Hematopoietic multipotent progenitor cell treated with erythropoietin and hydrocortisone succinate and interleukin-3 and kit ligand, for 6 days (in vitro differentiated cells): ENCODE measurements at regions not wholly inside any gene's neighbourhood (a gene's known extent, or its start where the extent isn't known, plus 50 kb on each side); places are given as distances from the start of the nearest gene placed in this dataset.
A peak's percentile ranks its signal among the peaks of the same experiment; 100 is the strongest.
"Not testable (repeated sequence)": the region's sequence is repeated elsewhere in the genome, so short reads cannot be mapped to it uniquely, and the experiment has no call there.

Experiments
- DNase-seq: peaks from one replicate; pipeline ENCODE4 v3.0.0-alpha.2; 2015

DNA sequence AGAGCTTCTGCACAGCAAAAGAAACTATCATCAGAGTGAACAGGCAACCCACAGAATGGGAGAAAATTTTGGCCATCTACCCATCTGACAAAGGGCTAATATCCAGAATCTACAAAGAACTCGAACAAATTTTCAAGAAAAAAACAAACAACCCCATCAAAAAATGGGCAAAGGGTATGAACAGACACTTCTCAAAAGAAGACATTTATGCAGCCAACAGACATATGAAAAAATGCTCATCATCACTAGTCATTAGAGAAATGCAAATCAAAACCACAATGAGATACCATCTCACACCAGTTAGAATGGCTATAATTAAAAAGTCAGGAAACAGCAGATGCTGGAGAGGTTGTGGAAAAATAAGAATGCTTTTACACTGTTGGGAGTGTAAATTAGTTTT lies 340.6 kb downstream of the TFAP2B start:
- DNase-seq = not testable (repeated sequence)

GRCh38 chr6:51161752-51162151 lies 343.1 kb downstream of the TFAP2B start:
- no peak for DNase-seq

- no peak for DNase-seq
These were observed 345.3 kb downstream of the TFAP2B start for GRCh38 chr6:51163843-51164529.

DNA sequence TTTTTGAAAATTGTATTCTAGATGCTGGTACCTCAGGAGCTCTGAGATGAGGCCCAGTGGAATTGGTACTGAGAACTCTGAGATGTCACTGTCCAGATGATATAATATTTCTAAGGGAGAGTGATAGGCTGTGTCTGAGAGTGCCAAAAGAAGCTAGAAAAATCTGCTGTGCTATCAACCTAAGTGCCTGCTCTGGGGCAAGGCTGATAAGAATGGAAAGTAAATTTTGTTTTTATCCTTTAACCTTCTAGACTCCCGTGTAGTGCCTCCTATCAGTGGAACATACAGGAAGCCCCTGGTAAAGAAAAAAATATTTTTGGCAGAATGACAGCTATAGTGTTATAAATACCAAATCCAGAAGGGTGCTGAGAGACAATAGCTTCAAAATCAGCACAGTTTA lies 348.2 kb downstream of the TFAP2B start:
- peak; percentile 3 for DNase-seq

DNA sequence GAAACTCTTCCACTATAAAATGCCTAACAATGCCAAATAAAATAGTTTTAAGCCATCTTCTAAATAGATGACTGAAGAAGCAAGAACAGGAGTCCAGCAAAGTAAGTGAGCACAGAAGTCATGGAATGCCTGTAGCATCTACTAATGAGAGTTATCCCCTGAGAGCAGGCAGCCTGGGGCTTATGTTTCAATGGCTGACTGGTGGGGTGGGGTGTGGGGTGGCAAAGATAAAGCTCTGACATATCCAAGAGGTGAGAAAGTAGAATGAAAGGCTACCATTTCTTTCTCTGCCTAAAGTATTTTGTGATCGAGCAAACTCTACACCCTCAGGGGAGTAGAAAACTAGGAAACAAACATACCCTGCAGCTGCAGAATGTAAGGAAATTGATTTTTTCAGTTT lies 348.8 kb downstream of the TFAP2B start:
- DNase-seq = no peak

GRCh38 chr6:51182827-51183226 lies 364.2 kb downstream of the TFAP2B start:
- DNase-seq = no peak

- no peak for DNase-seq
These were observed 365.4 kb downstream of the TFAP2B start for GRCh38 chr6:51184046-51184445.

GRCh38 chr6:51193163-51193562 lies 374.5 kb downstream of the TFAP2B start:
- DNase-seq = not testable (repeated sequence)

DNA sequence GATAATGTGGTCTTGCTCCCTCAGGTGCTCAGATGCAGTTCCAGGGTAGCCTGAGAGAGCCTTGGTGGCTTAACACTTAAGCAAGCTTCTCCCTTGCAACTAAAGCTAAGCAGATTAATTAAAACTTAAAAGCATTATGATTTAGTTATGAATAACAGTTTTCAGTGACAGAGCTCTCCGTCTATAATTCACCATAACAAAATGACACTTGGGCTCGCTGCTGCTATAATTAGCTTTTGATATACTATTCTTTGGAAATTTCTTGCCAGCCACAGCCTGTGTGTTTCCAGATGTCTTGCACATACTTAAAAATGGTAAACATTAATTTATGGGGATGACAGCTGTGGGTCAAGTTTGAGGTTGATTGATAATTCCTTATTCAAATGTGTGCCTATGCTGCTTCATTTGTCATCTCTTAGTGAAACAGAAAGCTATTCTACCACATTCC lies 380.5 kb downstream of the TFAP2B start:
- DNase-seq = no peak

DNA sequence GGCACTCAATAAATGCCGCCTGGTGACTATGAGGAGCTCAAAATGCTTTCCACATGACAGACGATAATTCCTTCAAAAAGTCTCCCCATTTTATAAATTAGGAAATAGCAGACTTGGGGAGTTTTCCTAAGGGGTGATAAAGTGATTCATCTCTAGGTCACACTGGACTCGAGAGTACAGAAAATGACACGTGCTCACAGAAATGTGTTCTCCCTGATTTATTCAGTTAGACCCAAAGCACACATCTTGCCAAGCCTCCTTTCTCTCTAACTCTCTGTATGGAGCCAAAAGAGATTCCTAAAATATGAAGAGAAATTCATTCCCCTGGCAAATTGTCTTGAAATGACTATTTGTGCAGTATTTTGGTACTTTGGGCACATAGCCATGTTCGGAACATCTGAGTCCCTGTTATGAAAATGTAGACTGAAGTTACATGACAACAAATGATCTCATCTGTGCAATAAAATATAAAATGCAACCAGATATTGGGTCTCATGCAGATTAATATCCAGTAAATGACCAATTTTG lies 381.1 kb downstream of the TFAP2B start:
- DNase-seq = no peak

- no peak for DNase-seq
These were observed 382.0 kb downstream of the TFAP2B start for GRCh38 chr6:51200676-51201075.

GRCh38 chr6:51202653-51203052 lies 384.0 kb downstream of the TFAP2B start:
- not testable (repeated sequence) for DNase-seq

GRCh38 chr6:51203504-51203903 lies 384.8 kb downstream of the TFAP2B start:
- DNase-seq = no peak

GRCh38 chr6:51206686-51207085 lies 388.0 kb downstream of the TFAP2B start:
- not testable (repeated sequence) for DNase-seq

GRCh38 chr6:51209651-51210050 lies 391.0 kb downstream of the TFAP2B start:
- DNase-seq = no peak

- DNase-seq = no peak
These were observed 395.1 kb downstream of the TFAP2B start for GRCh38 chr6:51213811-51214210.

GRCh38 chr6:51214442-51214841 lies 395.8 kb downstream of the TFAP2B start:
- no peak for DNase-seq

- no peak for DNase-seq
These were observed 399.5 kb downstream of the TFAP2B start for GRCh38 chr6:51218181-51218580.

GRCh38 chr6:51224580-51225240 lies 406.0 kb downstream of the TFAP2B start:
- not testable (repeated sequence) for DNase-seq

DNA sequence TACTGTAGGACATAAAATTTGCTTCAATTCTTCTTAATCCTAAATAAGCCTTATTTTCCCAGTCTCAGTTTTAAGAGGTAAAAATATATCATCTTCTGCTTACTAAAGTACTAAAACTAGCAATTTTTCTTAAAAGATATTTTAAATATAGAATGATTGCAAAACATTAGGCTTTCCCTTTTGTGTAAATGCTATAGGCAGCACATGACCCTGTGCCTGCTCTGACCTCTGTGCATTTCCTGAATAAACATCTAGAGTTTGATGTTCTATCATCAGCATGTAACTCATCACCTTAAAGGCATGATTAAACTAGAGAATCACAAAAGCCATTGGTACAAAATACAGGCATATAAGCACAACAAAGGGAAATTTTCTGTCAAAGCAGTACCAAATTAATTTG lies 422.7 kb downstream of the TFAP2B start:
- no peak for DNase-seq

- no peak for DNase-seq
These were observed 431.1 kb downstream of the TFAP2B start for GRCh38 chr6:51249798-51250197.

DNA sequence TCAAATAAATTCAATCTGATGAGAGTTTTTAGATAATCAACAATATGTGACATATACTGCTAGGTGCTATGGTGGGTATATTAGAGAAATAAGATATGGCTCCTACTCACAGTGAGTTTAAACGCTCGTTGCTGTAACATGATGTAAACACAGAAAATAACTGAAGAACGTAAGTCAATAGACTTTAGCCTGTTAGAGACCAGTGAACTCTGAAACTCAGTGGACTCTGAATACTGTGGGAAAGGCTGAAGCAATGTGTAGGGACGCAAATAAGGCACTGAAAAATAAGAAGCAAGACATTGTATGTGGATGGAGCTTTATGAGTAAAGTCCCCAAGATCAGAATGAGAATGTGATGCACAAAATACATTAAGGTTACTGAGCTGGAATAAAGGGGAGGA lies 431.6 kb downstream of the TFAP2B start:
- no peak for DNase-seq

DNA sequence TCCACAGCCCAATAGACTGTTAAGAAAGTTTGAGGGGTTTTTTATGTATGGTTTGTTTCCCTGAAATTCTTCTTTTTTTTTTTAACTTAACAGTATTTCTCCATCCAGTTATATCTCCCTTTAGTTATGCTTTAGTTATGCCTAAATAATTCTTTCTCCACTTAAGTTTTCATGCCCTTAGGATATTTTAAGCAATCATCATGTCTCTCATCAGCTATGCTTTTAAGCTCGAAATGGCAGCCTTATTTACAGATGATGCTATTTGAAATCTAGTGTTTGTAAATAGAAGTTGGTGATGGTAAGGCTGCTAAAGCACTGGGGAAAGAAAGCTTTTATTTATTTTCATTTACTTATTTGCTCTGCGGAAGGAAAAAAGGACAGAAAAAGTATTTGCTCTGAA lies 439.3 kb downstream of the TFAP2B start:
- DNase-seq = no peak

GRCh38 chr6:51260003-51260402 lies 441.3 kb downstream of the TFAP2B start:
- DNase-seq = no peak
